ACHN (cell line): ENCODE measurements at regions not wholly inside any gene's neighbourhood (a gene's known extent, or its start where the extent isn't known, plus 50 kb on each side); places are given as distances from the start of the nearest gene placed in this dataset.

Source experiments
- DNase-seq: peaks from one replicate; pipeline ENCODE4 v3.0.0-alpha.2; 2015
- in situ Hi-C: cut with HindIII; loops from 2 replicates; pipeline ENCODE4 v1.10.0; 2017; ENCODE audit warnings: low sequenced_read_pairs, low pct_ligation_motif_present, low pct_unique_long_range_greater_than_20kb

DNA sequence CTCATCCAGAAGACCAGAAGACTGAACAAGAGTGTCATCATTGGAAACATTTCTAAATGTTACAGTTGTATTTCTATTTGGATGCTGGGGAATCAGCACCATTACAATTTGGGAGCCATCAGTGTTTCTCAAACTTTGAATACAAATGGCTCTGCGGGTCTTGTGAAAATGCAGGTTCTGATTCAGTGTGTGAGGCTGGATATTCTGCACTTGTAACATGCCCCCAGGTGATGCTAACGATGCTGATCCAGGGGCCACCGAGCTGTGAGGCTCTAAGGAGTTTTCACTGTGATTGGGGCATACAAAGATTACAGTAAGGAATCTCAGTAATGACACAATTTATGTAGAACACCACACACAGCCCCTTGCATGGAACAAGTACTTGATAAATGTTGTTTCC, 167.7 kb downstream of the ACTL7B start:
- in situ Hi-C loops: no loop called here
- DNase-seq: no peak

DNA sequence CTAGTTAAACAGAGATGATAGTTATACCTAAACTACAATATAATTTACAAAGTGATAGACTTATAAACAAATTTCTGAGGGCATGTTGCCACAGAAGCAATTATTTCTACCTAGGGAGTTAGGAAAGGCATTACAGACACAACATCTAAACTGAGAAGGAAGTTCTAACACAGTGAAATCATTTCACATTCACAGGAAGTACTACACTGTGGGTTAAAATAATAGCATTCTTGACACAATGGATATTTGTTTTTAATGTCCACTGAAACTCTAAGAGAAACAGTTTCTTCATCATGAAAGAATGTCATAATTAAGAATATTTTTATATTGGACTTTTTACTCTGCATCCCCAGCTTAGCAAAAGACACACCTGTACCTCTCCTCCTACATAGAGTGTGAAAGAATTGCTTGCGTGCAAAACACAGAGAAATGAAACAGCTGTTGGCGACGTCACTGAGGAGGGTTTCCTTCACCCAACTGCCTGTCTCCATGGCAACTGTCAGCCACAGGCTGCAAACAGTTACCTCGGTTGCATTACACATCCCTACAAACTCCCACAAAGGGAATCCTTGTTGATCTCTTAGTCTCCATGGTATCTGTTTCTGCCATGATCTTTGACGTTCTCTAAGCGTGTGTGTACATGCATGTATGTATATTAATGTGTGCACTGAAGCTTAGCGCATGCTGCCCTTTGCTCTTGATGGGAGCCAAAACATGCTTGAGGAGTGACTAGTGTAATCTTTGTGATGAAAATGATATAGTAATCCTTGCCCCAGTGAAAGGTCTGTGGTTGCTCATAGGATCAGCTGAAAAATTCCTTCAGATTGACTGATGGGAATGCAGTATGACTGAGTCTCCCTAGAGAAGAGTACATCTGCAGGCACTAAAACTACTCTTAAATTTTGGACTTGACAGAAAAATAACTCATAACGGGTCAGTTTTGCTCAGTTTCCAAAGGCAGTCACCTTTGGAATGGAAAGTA, 168.5 kb downstream of the ACTL7B start:
- DNase-seq: no peak
- in situ Hi-C loops: no loop called here

DNA sequence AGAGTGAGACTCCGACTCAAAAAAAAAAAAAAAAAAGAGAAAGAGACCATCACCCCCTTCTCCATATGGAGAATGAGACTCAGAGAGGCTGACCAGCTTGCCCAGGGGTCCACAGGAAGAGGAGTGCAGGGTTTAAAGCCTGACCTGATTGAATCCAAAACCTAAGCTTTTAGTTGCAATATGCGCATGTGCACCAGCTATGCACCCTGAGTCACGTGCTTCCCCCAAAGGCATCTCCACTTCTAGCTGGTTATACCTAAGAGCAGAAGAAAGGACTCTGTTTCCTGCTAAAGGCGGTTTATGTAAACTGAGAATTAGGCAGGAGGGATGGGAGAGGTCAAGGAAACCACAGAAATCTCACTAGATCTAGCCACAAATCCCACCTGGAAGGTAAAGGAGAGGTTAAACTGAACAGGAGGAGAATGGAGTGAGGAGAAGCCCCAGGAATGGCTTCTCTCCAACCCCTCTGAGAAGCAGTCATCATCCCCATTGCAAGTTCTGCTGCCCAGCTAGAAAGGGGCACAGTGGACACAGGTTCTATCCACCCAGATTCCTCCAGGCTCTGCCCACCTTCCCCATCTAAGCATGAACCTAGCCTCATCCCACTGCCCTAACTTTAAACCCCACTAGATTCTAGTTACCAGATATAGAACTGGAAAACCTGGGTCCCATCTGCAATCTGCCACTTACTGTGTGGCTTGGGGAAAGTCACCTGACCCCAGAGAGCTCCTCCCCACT, 171.3 kb downstream of the ACTL7B start:
- DNase-seq: no peak
- in situ Hi-C loops: no loop called here

GRCh38 chr9:108683245-108683644, 172.5 kb downstream of the ACTL7B start:
- DNase-seq: no peak
- in situ Hi-C loops: no loop called here

GRCh38 chr9:108681851-108682590, 173.8 kb downstream of the ACTL7B start:
- no peak for DNase-seq
- in situ Hi-C loops: no loop called here

GRCh38 chr9:108680946-108681345, 174.8 kb downstream of the ACTL7B start:
- DNase-seq: no peak
- in situ Hi-C loops: no loop called here

GRCh38 chr9:108677776-108678175, 178.0 kb downstream of the ACTL7B start:
- no peak for DNase-seq
- in situ Hi-C loops: no loop called here

DNA sequence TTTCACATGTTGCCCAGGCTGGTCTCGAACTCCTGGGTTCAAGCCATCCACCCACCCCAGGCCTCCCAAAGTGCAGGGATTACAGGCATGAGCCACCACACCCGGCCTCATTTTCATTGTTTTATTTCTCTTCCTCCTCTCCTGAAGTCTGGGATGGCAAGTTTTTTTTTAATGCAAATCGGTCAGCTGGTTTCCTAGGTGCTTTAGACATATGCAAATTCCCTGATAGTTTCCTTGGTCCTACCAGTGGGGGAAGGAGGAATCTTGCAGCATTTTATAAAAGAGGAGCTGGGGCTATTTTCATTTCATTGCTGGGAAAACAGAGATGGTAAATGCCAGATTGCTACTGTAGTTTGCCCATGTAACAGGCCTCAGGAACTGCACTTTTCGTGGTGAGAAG, 179.4 kb downstream of the ACTL7B start:
- DNase-seq: no peak
- in situ Hi-C loops: no loop called here

GRCh38 chr9:108675708-108676107, 180.1 kb downstream of the ACTL7B start:
- DNase-seq: no peak
- in situ Hi-C loops: no loop called here

DNA sequence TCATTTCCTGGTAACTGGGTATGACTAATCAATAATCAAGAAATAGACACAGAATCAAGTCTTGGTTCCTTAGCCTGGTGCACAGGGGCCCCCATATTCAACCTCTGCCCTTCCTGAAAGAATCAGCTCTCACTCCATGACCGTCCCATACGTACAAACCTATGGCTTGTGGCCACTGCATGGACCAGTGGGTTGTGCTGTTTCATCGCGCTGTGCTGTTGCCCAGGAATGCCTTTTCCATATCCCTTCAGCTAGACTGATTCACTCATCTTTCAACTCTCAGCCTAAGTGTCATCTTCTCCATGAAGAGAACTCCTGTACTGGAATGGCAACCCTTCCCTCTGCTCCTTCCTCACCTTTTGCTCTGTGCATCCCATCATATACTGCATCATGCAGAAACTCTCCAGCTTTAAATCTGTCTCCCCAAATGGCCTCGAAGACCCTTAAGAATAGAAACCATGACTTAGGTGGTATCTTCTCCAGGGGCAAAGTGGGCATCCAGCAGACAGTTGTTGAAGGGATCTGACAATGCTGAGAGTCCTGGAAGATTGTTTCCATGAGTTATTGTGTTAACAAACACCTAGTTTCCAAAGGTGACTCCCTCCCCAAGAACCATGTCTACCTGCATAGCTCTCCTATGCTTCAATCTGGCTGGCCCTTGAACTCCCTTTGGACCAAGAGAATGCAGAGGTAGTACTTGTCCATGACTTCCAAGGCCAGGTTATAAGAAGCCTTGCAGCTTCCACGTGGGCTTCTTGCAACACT, 180.8 kb downstream of the ACTL7B start:
- no peak for DNase-seq
- in situ Hi-C loops: no loop called here

DNA sequence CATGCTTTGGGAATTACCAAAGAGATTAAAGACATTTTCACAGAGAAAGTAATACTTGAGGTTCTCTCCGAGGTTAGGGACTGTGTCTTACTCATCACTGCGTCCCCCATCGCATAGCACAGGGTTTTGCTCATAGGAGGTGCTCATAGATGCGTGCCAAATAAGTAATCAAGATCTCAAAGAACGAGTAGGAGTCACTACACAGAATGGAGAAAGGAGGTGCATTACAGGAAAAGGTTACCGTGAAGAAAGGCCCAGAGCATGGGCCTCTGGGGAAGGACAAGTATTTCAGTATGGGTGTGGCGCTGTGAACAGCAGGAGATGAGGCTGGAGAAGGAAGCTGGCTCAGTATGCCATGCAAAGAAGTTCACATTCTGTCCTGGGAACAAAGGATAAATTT, 182.4 kb downstream of the ACTL7B start:
- DNase-seq: no peak
- in situ Hi-C loops: no loop called here

DNA sequence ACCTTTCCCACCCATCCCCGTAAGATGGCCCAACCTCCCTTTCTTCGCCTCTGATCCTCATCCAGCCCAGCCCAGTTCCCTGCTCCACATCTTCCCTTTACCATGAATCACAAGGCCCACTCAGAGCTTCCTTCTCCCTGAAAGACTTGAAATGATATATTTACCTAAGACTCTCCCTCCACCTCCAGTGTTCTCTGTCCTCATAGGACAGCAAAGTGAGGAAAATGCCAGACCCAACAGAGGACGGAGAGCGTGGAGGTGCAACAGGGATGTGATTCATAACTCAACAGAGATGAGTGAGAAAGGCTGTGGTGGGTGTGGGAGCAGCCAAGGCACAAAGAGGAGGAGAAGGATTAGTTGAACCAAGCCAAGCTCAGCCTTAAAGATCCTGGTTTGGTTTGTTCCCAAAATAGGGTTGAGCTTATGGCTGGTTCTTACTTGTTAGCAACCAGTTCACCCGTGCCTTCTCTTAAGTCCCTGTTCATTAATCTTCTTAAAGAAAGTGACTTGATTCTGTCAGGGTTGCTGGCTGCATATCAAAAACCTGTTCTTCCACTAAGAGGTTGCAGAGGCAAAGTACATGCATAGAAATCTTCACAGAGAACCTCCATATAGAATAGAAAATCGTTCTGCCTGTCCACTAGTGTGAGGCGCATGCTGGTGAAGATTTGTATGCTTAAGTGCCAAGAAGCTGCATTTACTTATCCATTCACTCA, 183.2 kb downstream of the ACTL7B start:
- no peak for DNase-seq
- in situ Hi-C loops: no loop called here

- DNase-seq: no peak
- in situ Hi-C loops: no loop called here
These were observed 184.0 kb downstream of the ACTL7B start for GRCh38 chr9:108671794-108672193.

DNA sequence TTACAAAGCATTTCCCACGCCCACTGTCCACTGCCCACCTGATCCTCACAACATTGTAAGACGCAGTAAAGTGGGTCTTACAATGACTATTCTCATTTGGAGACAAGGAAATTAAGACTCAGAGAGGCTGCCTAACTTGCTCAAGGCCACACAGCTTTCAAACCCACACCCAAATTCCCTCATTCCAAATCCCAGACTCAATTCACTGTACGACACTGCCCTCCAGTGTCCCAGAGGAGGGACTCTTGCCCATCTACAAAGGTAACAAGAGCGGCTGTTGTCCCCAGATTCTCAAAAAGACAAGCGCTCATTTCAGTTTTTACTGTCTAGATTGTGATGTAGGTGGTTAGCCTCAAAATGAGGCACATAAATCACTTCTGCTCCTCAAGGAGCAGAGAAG, 184.6 kb downstream of the ACTL7B start:
- in situ Hi-C loops: no loop called here
- DNase-seq: no peak

GRCh38 chr9:108668938-108669335, 186.8 kb downstream of the ACTL7B start:
- in situ Hi-C loops: no loop called here

GRCh38 chr9:108668191-108668937, 187.4 kb downstream of the ACTL7B start:
- in situ Hi-C loops: no loop called here
- DNase-seq: no peak

More at GRCh38 chr9:108668938-108669335, 186.8 kb downstream of the ACTL7B start:
- no peak for DNase-seq

- in situ Hi-C loops: no loop called here
- no peak for DNase-seq
These were observed 189.5 kb downstream of the ACTL7B start for GRCh38 chr9:108666240-108666784.
